ENCODE measurements at regions not wholly inside any gene's neighbourhood (a gene's known extent, or its start where the extent isn't known, plus 50 kb on each side); places are given as distances from the start of the nearest gene placed in this dataset.

- TF ChIP-seq POLR2AphosphoS5 (IDR thresholded peaks at IDR 0.05; ENCODE audit: borderline replicate concordance, low read depth, low read length) (no peak), EZH2 (IDR thresholded peaks at IDR 0.05) (no peak), FOXP2 (optimal IDR thresholded peaks at IDR 0.05; ENCODE audit: control extremely low read depth, extremely low read length, insufficient read depth) (no peak)
These were observed 933.7 kb downstream of the NTRK3 start for GRCh38 chr15:87322870-87323269.
